Adrenal gland (tissue), 9 donors: ENCODE measurements at regions not wholly inside any gene's neighbourhood (a gene's known extent, or its start where the extent isn't known, plus 50 kb on each side); places are given as distances from the start of the nearest gene placed in this dataset.

ENCODE experiments used
- DNase-seq, 7 donors: peaks; one replicate each; pipeline ENCODE4 v3.0.0-alpha.2; 2019 to 2020
- H3K27ac ChIP-seq, 5 donors: fragments of 200-600 bp; sonication (generic) in 4 of 5; 1 replicate in 3 of 5; 2 replicates in 2 of 5; pipeline versions ENCODE4 v1.5.1 to v1.8.0; 2016 to 2020; ENCODE audit warnings: mild to moderate bottlenecking in 1 of 5
- H3K27me3 ChIP-seq: fragments of 200-600 bp; 2 replicates; pipeline ENCODE4 v1.8.0; 2021
- H3K36me3 ChIP-seq, 2 donors: fragments of 200-600 bp; replicated peaks in 1 of 2; 1 replicate in 1 of 2; 2 replicates in 1 of 2; pipeline versions ENCODE4 v1.5.1 to v1.8.0; 2018 to 2022
- H3K4me1 ChIP-seq, 2 donors: fragments of 200-600 bp; replicated peaks in 1 of 2; 1 replicate in 1 of 2; 2 replicates in 1 of 2; pipeline versions ENCODE4 v1.5.1 to v1.8.0; 2018 to 2021
- H3K4me3 ChIP-seq, 4 donors: fragments of 200-600 bp; sonication (generic) in 3 of 4; one replicate each; pipeline ENCODE4 v1.5.1; 2016 to 2018
- H3K9me3 ChIP-seq, 3 donors: fragments of 200-600 bp; sonication (generic) in 1 of 3; replicated peaks in 1 of 3; 1 replicate in 2 of 3; 2 replicates in 1 of 3; pipeline versions ENCODE4 v1.5.1 to v1.8.0; 2016 to 2021
- CTCF ChIP-seq, 6 experiments: fragments of 450-650 bp in 4 of 6; fragments of 200-600 bp in 2 of 6; sonication (generic) in 1 of 6; IDR thresholded peaks; 1 replicate in 5 of 6; 2 replicates in 1 of 6; pipeline versions ENCODE4 v1.5.1 to v1.8.0; 2016 to 2021; ENCODE audit warnings: antibody characterized with exemption in 6 of 6, mild to moderate bottlenecking in 2 of 6, moderate library complexity in 1 of 6
- POLR2A ChIP-seq, 2 donors: fragments of 450-650 bp; IDR thresholded peaks; one replicate each; pipeline ENCODE4 v1.6.1; 2017; ENCODE audit warnings: antibody characterized with exemption in 2 of 2, mild to moderate bottlenecking in 2 of 2, moderate library complexity in 1 of 2
- WGBS, 4 donors: extraction: QIAGEN DNeasy Blood & Tissue Kit in 2 of 4; methylation state at CpG; one replicate each; pipeline versions ENCODE4 v1.1.5 to v1.1.7; 2013 to 2017; 5-methylcytosine and 5-hydroxymethylcytosine counted together
- intact Hi-C, 2 donors: fragments of 100-400 bp; cut with DNase I; formaldehyde crosslinking; loops; one replicate each; pipeline versions ENCODE4 v1.14.1 to v1.15.0; 2022 to 2023
- donor health status: healthy with polysubstance abuse.
- donor health status: Bipolar disorder and iron deficiency.
- donor health status: DM: yes; HTN: yes; CAD: no.
- donor health status: DM: no; HTN: no; CAD: no.
- donor health status: DM: no; HTN: no; CAD: no.

DNA sequence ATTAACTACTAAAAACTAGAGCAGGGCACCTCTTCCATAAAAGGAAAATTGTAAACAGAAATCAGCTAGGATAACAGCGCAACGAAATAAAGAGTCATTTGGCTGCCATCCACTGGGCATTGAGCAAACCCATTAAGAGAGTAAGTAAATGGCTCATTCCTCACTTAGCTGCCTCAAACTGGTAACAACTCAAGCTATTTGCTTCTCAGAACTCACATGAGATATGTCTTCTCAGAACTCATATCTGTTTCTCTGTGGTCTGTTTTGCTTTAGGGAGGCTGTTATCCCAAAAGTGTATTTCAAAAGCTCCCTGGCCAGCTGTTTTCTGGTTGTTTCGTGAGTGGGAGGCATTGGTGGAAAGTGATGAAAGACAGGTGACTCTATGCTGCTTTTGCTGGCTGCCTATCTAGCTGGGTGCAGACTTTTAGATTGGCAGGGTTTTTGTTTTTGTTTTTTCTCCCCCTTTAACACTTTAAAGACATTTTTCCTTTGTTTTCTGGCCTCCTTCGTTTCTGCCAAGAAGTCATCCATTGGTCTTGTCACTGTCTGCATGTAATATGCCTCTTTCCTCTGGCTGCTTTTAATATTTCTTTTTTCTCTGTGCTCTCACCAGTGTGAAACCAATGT is 269.2 kb upstream of the RGS18 start:
- H3K27me3 ChIP-seq: no peaks in the 10 kb centered on the region
- H3K4me1 ChIP-seq: no peaks in the 10 kb centered on the region
- no peak overlapping the region for H3K27ac ChIP-seq
- no peaks in the 10 kb centered on the region for H3K9me3 ChIP-seq
- no peak for DNase-seq
- H3K36me3 ChIP-seq: no peaks in the 10 kb centered on the region
- TF ChIP-seq POLR2A (IDR thresholded peaks at IDR 0.05) (no peak), CTCF (IDR thresholded peaks at IDR 0.05) (no peak)
- H3K4me3 ChIP-seq: no peak overlapping the region
- intact Hi-C loops: no loop called here
- WGBS, 4 donors: 57 to 72% (median 68%) methylated on average over 4 of the region's 4 CpGs

DNA sequence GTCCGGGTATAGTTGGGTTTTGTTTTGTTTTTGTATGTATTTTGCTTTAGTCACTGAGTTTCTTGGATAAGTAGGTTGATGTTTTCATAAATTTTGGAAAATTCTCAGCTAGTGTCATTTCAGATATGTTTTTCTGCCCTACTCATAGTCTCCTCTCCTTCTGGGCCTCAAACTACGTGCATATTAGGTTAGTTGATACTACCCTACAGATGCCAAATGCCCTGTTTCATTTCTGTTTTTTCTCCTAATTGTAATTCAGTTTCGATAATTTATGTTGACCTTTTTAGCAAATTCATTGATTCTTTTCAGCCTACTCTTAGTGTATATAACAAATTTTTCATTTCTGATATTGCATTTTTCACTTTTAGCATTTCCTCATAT is 268.6 kb upstream of the RGS18 start:
- intact Hi-C loops: no loop called here
- Histone ChIP-seq H3K9me3 (no peaks in the 10 kb centered on the region), H3K36me3 (no peaks in the 10 kb centered on the region), H3K27ac (no peak overlapping the region), H3K27me3 (no peaks in the 10 kb centered on the region), H3K4me3 (no peak overlapping the region), H3K4me1 (no peaks in the 10 kb centered on the region)
- TF ChIP-seq CTCF (IDR thresholded peaks at IDR 0.05) (no peak), POLR2A (IDR thresholded peaks at IDR 0.05) (no peak)
- DNase-seq: no peak
- WGBS, 4 donors: 76 to 85% (median 79%) methylated on average over 3 of the region's 3 CpGs

GRCh38 chr1:191890433-191891088 is 267.7 kb upstream of the RGS18 start:
- Histone ChIP-seq H3K4me3 (no peak overlapping the region), H3K27ac (no peak overlapping the region), H3K4me1 (no peaks in the 10 kb centered on the region), H3K27me3 (no peaks in the 10 kb centered on the region), H3K36me3 (no peaks in the 10 kb centered on the region), H3K9me3 (no peaks in the 10 kb centered on the region)
- no peak for DNase-seq
- 89 to 98% (median 93%) methylated on average over 3 of the region's 3 CpGs for WGBS, 4 donors
- TF ChIP-seq POLR2A (IDR thresholded peaks at IDR 0.05) (no peak), CTCF (IDR thresholded peaks at IDR 0.05) (no peak)
- intact Hi-C loops: no loop called here

DNA sequence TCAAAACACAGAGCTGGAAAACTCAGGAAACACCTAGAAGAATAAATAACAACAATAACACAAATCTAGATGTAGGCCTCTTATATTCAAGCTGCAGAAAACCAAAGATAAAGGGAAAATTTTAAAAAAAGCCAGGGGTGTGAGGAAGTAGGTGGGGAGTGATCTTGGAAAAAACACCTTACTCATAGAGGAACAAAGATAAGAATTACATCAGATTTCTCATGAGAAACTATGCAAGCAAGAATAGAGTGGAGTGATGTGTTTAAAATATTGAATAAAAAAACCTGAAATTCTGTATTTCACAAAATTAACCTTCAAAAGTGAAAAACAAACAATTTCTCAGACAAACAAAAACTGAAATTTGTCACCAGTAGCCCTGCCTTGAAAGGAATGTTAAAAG is 265.5 kb upstream of the RGS18 start:
- no peak for DNase-seq
- Histone ChIP-seq H3K4me1 (no peaks in the 10 kb centered on the region), H3K27ac (no peak overlapping the region), H3K27me3 (no peaks in the 10 kb centered on the region), H3K4me3 (no peak overlapping the region), H3K36me3 (no peaks in the 10 kb centered on the region), H3K9me3 (no peaks in the 10 kb centered on the region)
- intact Hi-C loops: no loop called here
- TF ChIP-seq POLR2A (IDR thresholded peaks at IDR 0.05) (no peak), CTCF (IDR thresholded peaks at IDR 0.05) (no peak)
